Hematopoietic multipotent progenitor cell treated with erythropoietin and hydrocortisone succinate and interleukin-3 and kit ligand, for 8 days (in vitro differentiated cells): ENCODE measurements at regions not wholly inside any gene's neighbourhood (a gene's known extent, or its start where the extent isn't known, plus 50 kb on each side); places are given as distances from the start of the nearest gene placed in this dataset.
"Not testable (repeated sequence)": the region's sequence is repeated elsewhere in the genome, so short reads cannot be mapped to it uniquely, and the experiment has no call there.

Experiments
- DNase-seq: peaks from one replicate; pipeline ENCODE4 v3.0.0-alpha.2; 2015

GRCh38 chr13:68927387-68928026 lies 1180.1 kb upstream of the ATXN8OS start:
- DNase-seq: no peak

DNA sequence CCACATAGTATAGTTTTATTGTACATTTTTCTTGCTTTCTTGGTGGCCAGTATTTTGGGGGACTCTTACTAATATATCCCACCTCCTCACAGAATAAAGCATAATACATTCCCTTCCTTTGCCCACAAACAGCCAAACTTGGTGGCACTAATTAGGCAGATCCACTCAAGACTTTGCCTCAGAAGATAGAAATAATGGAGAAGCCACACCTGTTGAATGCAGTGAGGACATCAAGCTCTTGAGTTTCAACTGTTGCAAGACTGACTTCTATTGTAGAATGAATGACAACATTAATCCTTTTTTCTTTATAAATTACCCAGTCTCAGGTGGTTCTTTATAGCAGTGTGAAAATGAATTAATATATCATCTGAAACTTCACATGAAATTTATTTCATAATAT lies 1183.6 kb upstream of the ATXN8OS start:
- DNase-seq: no peak

- DNase-seq: no peak
Observed at GRCh38 chr13:68908879-68909278, 1198.7 kb upstream of the ATXN8OS start.

GRCh38 chr13:68905186-68905585 lies 1202.4 kb upstream of the ATXN8OS start:
- no peak for DNase-seq

- DNase-seq: no peak
Observed at GRCh38 chr13:68897331-68897928, 1210.2 kb upstream of the ATXN8OS start.

GRCh38 chr13:68895696-68896095 lies 1211.9 kb upstream of the ATXN8OS start:
- DNase-seq: no peak

DNA sequence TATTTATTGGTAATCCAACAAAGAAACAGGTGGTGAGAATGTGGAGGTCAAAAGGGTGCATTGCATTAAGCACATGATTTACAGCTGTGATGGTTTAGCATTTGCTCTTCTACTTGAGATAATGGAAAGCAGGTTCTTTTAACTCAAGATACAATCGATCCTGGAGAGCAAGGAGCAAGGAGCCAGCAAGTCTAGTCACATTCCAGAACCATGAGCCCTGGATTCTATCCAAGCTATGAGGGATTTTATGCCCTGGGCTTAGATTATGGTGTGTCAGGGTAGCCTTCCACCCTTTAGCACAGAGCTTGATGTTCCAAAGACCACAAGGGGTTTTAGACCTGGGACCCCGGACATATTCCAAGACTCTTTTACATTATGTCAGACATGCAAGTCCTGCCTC lies 1213.9 kb upstream of the ATXN8OS start:
- not testable (repeated sequence) for DNase-seq

GRCh38 chr13:68892596-68892995 lies 1215.0 kb upstream of the ATXN8OS start:
- DNase-seq: not testable (repeated sequence)

GRCh38 chr13:68890101-68890500 lies 1217.5 kb upstream of the ATXN8OS start:
- not testable (repeated sequence) for DNase-seq

DNA sequence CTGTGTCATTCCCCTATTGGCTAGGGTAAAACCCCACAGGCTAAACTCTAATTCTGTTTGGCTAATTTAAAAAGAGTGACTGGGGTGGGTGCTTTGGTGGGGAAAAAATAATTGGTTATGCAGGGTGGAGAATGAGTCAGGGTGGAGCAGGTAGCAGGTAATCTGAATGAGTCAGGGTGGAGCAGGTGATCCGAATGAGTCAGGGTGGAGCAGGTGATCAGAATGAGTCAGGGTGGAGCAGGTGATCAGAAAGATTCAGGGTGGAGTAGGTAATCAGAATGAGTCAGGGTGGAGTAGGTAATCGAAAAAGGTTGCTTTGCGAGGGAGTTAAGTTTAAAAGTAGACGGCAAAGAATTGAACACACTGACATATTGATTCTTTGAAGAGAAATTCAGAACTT lies 1218.8 kb upstream of the ATXN8OS start:
- no peak for DNase-seq

- DNase-seq: no peak
Observed at GRCh38 chr13:68872338-68872737, 1235.3 kb upstream of the ATXN8OS start.

DNA sequence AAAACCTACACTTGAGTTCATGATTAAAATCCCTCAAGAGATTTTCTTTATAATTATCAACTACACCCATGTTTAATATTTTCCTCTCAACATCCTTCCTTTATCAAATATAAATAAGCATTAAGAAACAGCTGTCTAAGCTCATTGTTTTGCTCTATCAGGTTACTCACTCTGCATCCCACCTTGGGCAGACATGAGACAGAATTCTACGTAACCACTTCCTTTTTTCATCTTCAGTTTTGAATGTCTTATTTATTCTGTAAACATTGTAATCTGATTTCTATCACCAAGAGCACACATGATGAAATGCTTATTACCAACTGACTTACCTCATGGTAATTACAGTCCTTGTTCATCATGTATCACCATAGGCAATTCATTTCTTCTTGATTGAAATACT lies 1256.6 kb upstream of the ATXN8OS start:
- DNase-seq: no peak

DNA sequence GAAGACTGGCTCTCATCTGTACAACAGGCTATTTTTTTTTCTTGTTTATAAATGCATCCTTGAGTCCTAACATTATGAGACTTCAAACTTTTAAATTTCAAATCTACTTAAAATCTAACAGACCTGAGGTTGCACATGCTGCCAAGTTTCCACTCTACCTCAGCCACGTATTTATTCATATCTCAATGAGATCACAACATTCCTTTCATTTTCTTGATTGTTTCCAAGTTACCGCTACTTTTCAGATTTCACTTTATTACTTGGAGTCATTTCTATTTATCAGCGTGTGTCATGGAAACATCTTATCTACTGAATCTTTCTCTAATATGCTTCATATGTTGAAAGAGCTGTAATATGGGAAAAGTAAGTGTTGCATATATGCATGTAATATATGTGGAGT lies 1257.5 kb upstream of the ATXN8OS start:
- DNase-seq: no peak

- no peak for DNase-seq
Observed at GRCh38 chr13:68846663-68847062, 1261.0 kb upstream of the ATXN8OS start.

DNA sequence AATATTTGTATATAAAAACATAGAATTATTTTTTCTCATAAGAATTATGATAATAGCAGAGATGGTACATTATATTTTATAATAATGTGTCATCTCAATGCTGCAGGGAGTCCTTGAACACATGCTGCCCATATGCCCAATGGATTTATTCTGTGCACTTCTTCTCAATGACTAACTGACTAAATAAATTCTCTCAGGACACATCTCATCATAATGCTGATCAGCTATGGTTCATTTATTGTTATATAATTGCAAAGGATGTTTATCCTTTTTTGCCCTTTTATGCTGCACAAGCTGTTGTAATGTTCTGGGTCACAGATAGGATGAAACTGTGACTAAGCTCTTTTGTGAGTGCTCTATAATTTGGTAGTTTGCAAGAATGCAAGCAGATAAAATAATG lies 1273.3 kb upstream of the ATXN8OS start:
- DNase-seq: no peak

- no peak for DNase-seq
Observed at GRCh38 chr13:68816715-68817114, 1290.9 kb upstream of the ATXN8OS start.

- DNase-seq: no peak
Observed at GRCh38 chr13:68813180-68813796, 1294.3 kb upstream of the ATXN8OS start.

DNA sequence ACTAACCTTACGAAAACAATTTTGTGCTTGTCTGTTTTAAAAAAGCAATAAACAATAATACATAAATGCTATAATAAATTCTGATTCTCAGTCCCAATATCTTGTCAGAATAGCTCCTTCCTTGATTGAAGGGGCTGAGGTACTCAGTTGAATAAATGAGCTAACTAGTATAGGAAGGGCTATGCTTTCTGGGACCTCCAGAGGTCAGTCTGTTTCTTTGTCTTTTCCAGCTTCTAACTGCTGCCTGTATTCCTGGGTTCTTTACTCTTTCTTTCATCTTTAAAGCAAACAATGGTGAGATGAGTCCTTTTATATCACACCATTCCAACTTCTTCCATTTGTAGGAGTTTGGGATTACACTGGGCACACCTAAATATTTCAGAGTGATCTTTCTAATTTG lies 1297.0 kb upstream of the ATXN8OS start:
- DNase-seq: no peak

DNA sequence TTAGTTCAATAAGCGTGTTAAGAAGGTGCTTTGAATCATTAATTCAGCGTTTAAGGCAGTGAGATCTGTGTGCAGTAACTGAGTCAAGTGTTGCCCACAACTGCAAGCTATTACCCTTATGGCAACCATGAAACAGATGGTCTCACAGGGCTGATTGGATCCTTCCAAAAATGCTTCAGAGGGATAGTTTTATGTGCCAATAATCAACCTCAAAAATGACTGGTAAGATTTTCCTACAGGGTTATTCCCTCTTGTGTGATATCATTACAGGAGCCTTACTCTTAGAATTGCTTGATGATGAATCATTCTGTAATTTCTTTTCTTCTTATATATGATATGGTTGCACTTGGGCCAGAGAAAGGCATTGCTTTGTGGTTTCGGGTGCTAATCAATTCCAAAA lies 1299.2 kb upstream of the ATXN8OS start:
- DNase-seq: no peak

GRCh38 chr13:68806125-68806524 lies 1301.5 kb upstream of the ATXN8OS start:
- DNase-seq: no peak

- no peak for DNase-seq
Observed at GRCh38 chr13:68784275-68784674, 1323.4 kb upstream of the ATXN8OS start.

DNA sequence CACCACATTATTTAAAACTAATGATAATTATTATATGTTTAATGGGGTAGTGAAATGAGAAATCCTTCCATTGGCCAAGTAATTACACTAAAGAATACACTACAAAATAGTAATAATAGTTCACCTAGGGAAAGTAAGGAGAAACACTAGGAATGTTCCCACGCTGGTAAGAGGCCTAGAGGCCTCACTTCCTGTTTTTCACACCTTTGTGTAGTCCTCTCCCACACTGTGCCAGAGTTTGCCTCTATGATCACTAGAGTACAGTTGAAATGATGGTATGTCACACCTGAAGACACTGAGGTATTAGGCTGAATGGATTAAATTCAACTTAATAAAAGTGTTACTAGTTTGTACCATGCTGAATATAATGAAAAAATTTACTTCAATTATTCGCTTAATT lies 1348.0 kb upstream of the ATXN8OS start:
- no peak for DNase-seq

- DNase-seq: no peak
Observed at GRCh38 chr13:68749796-68750195, 1357.8 kb upstream of the ATXN8OS start.

DNA sequence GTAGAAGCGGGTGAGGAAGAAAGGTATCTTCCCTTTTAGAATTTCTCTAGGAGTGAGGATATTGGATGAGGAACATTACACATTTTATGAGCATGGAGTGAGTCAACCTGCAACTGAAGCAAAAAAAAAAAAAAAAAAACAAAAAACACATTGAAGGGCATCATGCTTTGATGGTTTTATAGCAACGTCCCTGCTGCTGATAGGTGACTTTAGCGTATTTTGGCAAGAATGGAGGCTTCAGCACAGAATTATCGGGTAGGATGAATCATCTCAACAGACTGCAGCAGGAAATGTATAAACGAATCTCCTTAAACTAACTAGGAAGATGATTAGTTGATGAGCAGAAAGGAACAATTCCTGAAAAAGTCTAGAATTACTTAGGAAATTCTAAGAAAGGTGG lies 1359.6 kb upstream of the ATXN8OS start:
- DNase-seq: no peak

DNA sequence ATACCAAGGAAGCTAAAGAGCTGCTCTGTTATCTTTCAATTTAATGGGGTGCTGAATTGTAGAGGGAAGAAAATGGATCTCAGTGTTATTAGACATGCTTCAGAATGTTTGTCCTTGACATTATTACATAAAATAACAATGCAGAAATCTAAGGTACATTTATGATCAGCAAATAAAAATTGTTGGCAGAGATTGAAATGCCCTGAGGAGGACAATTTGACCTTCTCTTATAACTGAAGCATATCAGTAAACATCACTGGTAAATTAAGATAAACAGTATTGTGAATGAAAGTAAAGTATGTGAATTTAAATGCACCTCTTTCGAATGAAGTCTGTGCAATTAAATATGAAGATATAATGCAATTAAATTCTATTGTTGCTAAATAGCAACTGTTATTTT lies 1362.1 kb upstream of the ATXN8OS start:
- no peak for DNase-seq
